ENCODE measurements at regions not wholly inside any gene's neighbourhood (a gene's known extent, or its start where the extent isn't known, plus 50 kb on each side); places are given as distances from the start of the nearest gene placed in this dataset.

- ATAC-seq (no peak), DNase-seq (no peak)
- Mint-ChIP-seq H3K27me3 (ENCODE audit: low read depth in 2 of 2) (no peaks in the 10 kb centered on the region), H3K36me3 (no peaks in the 10 kb centered on the region), H3K4me3 (no peak overlapping the region), H3K27ac (no peak overlapping the region), H3K9me3 (no peaks in the 10 kb centered on the region), H3K4me1 (no peaks in the 10 kb centered on the region)
- WGBS (ENCODE audit: insufficient coverage): no CpG with 5 or more reads among the region's 2 CpGs
- Histone ChIP-seq H3K9me3 (ENCODE audit: control insufficient read depth, insufficient read depth, low read length) (no peaks in the 10 kb centered on the region), H3K27ac (ENCODE audit: low read length) (no peak overlapping the region), H3K36me3 (ENCODE audit: control insufficient read depth, insufficient read depth, low read length) (no peaks in the 10 kb centered on the region), H3K4me3 (ENCODE audit: low read length) (no peak overlapping the region), H3K27me3 (ENCODE audit: control insufficient read depth, insufficient read depth, low read length) (no peaks in the 10 kb centered on the region), H3K4me1 (ENCODE audit: control insufficient read depth, insufficient read depth, low read length) (no peaks in the 10 kb centered on the region)
- no peak for TF ChIP-seq CTCF (IDR thresholded peaks at IDR 0.05)
- intact Hi-C loops (cut with micrococcal nuclease): no loop called here
Measured at GRCh38 chrX:38930474-38930873, 129.2 kb downstream of the MID1IP1 start.

- 85% methylated on average over 2 of the region's 4 CpGs for WGBS (ENCODE audit: insufficient coverage)
- H3K27me3 Mint-ChIP-seq (ENCODE audit: low read depth in 2 of 2): no peaks in the 10 kb centered on the region
- intact Hi-C loops (cut with micrococcal nuclease): no loop called here
Measured at GRCh38 chrX:38935561-38935960, 134.3 kb downstream of the MID1IP1 start.

GRCh38 chrX:38937400-38937799 is 136.1 kb downstream of the MID1IP1 start:
- Histone ChIP-seq H3K36me3 (ENCODE audit: control insufficient read depth, insufficient read depth, low read length) (no peaks in the 10 kb centered on the region), H3K27me3 (ENCODE audit: control insufficient read depth, insufficient read depth, low read length) (no peaks in the 10 kb centered on the region), H3K9me3 (ENCODE audit: control insufficient read depth, insufficient read depth, low read length) (no peaks in the 10 kb centered on the region), H3K4me1 (ENCODE audit: control insufficient read depth, insufficient read depth, low read length) (no peaks in the 10 kb centered on the region), H3K4me3 (ENCODE audit: low read length) (no peak overlapping the region), H3K27ac (ENCODE audit: low read length) (no peak overlapping the region)
- no peak overlapping the region for H3K27ac Mint-ChIP-seq
- H3K4me3 Mint-ChIP-seq: no peak overlapping the region
- DNase-seq (no peak), ATAC-seq (no peak)
- H3K4me1 Mint-ChIP-seq: no peaks in the 10 kb centered on the region
- H3K36me3 Mint-ChIP-seq: no peaks in the 10 kb centered on the region
- H3K27me3 Mint-ChIP-seq (ENCODE audit: low read depth in 2 of 2): no peaks in the 10 kb centered on the region
- no peaks in the 10 kb centered on the region for H3K9me3 Mint-ChIP-seq
- intact Hi-C loops (cut with micrococcal nuclease): no loop called here
- TF ChIP-seq CTCF (IDR thresholded peaks at IDR 0.05): no peak

More at GRCh38 chrX:38935561-38935960, 134.3 kb downstream of the MID1IP1 start:
- Mint-ChIP-seq H3K4me3 (no peak overlapping the region), H3K4me1 (no peaks in the 10 kb centered on the region), H3K27ac (no peak overlapping the region), H3K9me3 (no peaks in the 10 kb centered on the region), H3K36me3 (no peaks in the 10 kb centered on the region)
- H3K36me3 ChIP-seq (ENCODE audit: control insufficient read depth, insufficient read depth, low read length): no peaks in the 10 kb centered on the region
- TF ChIP-seq CTCF (IDR thresholded peaks at IDR 0.05): no peak
- no peaks in the 10 kb centered on the region for H3K9me3 ChIP-seq (ENCODE audit: control insufficient read depth, insufficient read depth, low read length)
- H3K27ac ChIP-seq (ENCODE audit: low read length): no peak overlapping the region
- H3K4me1 ChIP-seq (ENCODE audit: control insufficient read depth, insufficient read depth, low read length): no peaks in the 10 kb centered on the region
- H3K4me3 ChIP-seq (ENCODE audit: low read length): no peak overlapping the region
- DNase-seq (no peak), ATAC-seq (no peak)
- H3K27me3 ChIP-seq (ENCODE audit: control insufficient read depth, insufficient read depth, low read length): no peaks in the 10 kb centered on the region

- ATAC-seq (no peak), DNase-seq (no peak)
- Mint-ChIP-seq H3K9me3 (no peaks in the 10 kb centered on the region), H3K27ac (no peak overlapping the region), H3K4me3 (no peak overlapping the region), H3K4me1 (no peaks in the 10 kb centered on the region), H3K27me3 (ENCODE audit: low read depth in 2 of 2) (no peaks in the 10 kb centered on the region), H3K36me3 (no peaks in the 10 kb centered on the region)
- Histone ChIP-seq H3K9me3 (ENCODE audit: control insufficient read depth, insufficient read depth, low read length) (no peaks in the 10 kb centered on the region), H3K36me3 (ENCODE audit: control insufficient read depth, insufficient read depth, low read length) (no peaks in the 10 kb centered on the region), H3K4me3 (ENCODE audit: low read length) (no peak overlapping the region), H3K27me3 (ENCODE audit: control insufficient read depth, insufficient read depth, low read length) (no peaks in the 10 kb centered on the region), H3K27ac (ENCODE audit: low read length) (no peak overlapping the region), H3K4me1 (ENCODE audit: control insufficient read depth, insufficient read depth, low read length) (no peaks in the 10 kb centered on the region)
- TF ChIP-seq CTCF (IDR thresholded peaks at IDR 0.05): no peak
- WGBS (ENCODE audit: insufficient coverage): 74% methylated on average over 2 of the region's 3 CpGs
- intact Hi-C loops (cut with micrococcal nuclease): no loop called here
Measured at GRCh38 chrX:38937926-38938325, 136.7 kb downstream of the MID1IP1 start.

All from natural killer cell (primary cell).